Panc1 (cell line): ENCODE measurements at regions not wholly inside any gene's neighbourhood (a gene's known extent, or its start where the extent isn't known, plus 50 kb on each side); places are given as distances from the start of the nearest gene placed in this dataset.

ENCODE experiments used
- ATAC-seq: fragments of 200-7000 bp; cut with Tn5 transposase; 2 replicates; pipeline ENCODE4 v1.9.1; 2020; ENCODE audit warnings: mild to moderate bottlenecking, moderate library complexity
- BruUV-seq: library from RNA; stranded (reverse); fragments of 400-500 nt; replicated peaks from 2 replicates; lab custom pipeline; 2021; lab: Mats Ljungman, UMichigan
- CTCF ChIA-PET: fragments of 300-600 bp; sonication (Branson Sonifier 250); formaldehyde crosslinking; loops from one replicate; lab custom pipeline; 2022; ENCODE audit warnings: antibody characterized with exemption; lab: Charles Lee
- POLR2A ChIA-PET: fragments of 300-600 bp; sonication (Branson Sonifier 250); formaldehyde crosslinking; loops from one replicate; lab custom pipeline; 2022; ENCODE audit warnings: antibody characterized with exemption; lab: Charles Lee
- DNase-seq: peaks from one replicate; pipeline ENCODE4 v3.0.0-alpha.2; 2010; ENCODE audit warnings: low read depth, low spot score
- H3K27ac ChIP-seq: 2 replicates; pipeline ENCODE4 v1.5.1; 2011; ENCODE audit warnings: mild to moderate bottlenecking, low read length, inconsistent platforms
- H3K27me3 ChIP-seq: fragments of 200-500 bp; sonication (Bioruptor generic); 2 replicates; pipeline ENCODE4 v1.6.0; 2014; ENCODE audit warnings: low read length, inconsistent platforms; ENCODE audit not compliant: control insufficient read depth, insufficient read depth
- H3K36me3 ChIP-seq: fragments of 200-500 bp; sonication (Bioruptor generic); 2 replicates; pipeline ENCODE4 v1.5.1; 2014; ENCODE audit warnings: inconsistent platforms, mild to moderate bottlenecking, low read length, moderate library complexity; ENCODE audit not compliant: control insufficient read depth, insufficient read depth
- H3K4me1 ChIP-seq: 2 replicates; pipeline ENCODE4 v1.5.1; 2011; ENCODE audit warnings: inconsistent platforms, mild to moderate bottlenecking, low read length, moderate library complexity; ENCODE audit not compliant: control insufficient read depth, insufficient read depth
- H3K4me3 ChIP-seq, 2 experiments: 2 replicates each; pipeline ENCODE4 v1.5.1; 2011 to 2012; ENCODE audit warnings: low read depth in 2 of 2, low read length in 2 of 2, mild to moderate bottlenecking in 2 of 2, inconsistent platforms in 1 of 2, moderate library complexity in 1 of 2
- H3K9me3 ChIP-seq: fragments of 200-500 bp; sonication (Bioruptor generic); 2 replicates; pipeline ENCODE4 v1.5.1; 2014; ENCODE audit warnings: low read depth, mild to moderate bottlenecking, inconsistent platforms, low read length, moderate library complexity; ENCODE audit not compliant: control insufficient read depth, insufficient read depth
- POLR2AphosphoS5 ChIP-seq: IDR thresholded peaks from 2 replicates; pipeline ENCODE4 v1.6.1; 2012; ENCODE audit warnings: mild to moderate bottlenecking, low read depth, low read length, moderate library complexity
- REST ChIP-seq, 2 experiments: IDR thresholded peaks; 2 replicates each; pipeline ENCODE4 v1.6.1; 2011 to 2012; ENCODE audit warnings: low read depth in 2 of 2, control low read depth in 1 of 2, low read length in 1 of 2, mild to moderate bottlenecking in 1 of 2, moderate library complexity in 1 of 2; ENCODE audit not compliant: insufficient read depth in 1 of 2
- SIN3A ChIP-seq: IDR thresholded peaks from 2 replicates; pipeline ENCODE4 v1.6.1; 2012; ENCODE audit warnings: low read depth, mild to moderate bottlenecking, low read length, moderate library complexity, borderline replicate concordance; ENCODE audit not compliant: insufficient read depth
- TCF7L2 ChIP-seq: IDR thresholded peaks from 2 replicates; pipeline ENCODE4 v1.6.1; 2011; ENCODE audit warnings: mild to moderate bottlenecking, low read depth, low read length, inconsistent platforms
- in situ Hi-C: cut with HindIII; loops from 2 replicates; pipeline ENCODE4 v1.10.0; 2016; ENCODE audit warnings: low sequenced_read_pairs, low pct_unique_long_range_greater_than_20kb
- intact Hi-C: fragments of 100-400 bp; cut with micrococcal nuclease; formaldehyde crosslinking; loops from one replicate; pipeline ENCODE4 v1.10.0; 2022; ENCODE audit not compliant: unreplicated experiment
- TF ChIP-seq, protein P1 (sequence below): fragments of 450-650 bp; IDR thresholded peaks from 2 replicates; pipeline ENCODE4 v1.5.1; 2017; ENCODE audit warnings: mild to moderate bottlenecking

GRCh38 chr6:27766405-27766804 is 145.8 kb downstream of the OR2B2 start:
- in situ Hi-C loops (no loop called here), intact Hi-C loops (no loop called here)
- ChIA-PET CTCF (no interaction called here), POLR2A (no interaction called here)
- Histone ChIP-seq H3K27ac (no peak overlapping the region), H3K4me3 (no peak overlapping the region), H3K9me3 (no peaks in the 10 kb centered on the region), H3K4me1 (no peaks in the 10 kb centered on the region), H3K27me3 (no peaks in the 10 kb centered on the region), H3K36me3 (no peaks in the 10 kb centered on the region)
- BruUV-seq = no TSS peak
- no peak for ATAC-seq
- TF ChIP-seq TCF7L2 (no peak), POLR2AphosphoS5 (no peak), REST (IDR thresholded peaks at IDR 0.05; ENCODE audit: insufficient read depth in 1 of 2, low read depth in 2 of 2, low read length in 1 of 2) (no peak), SIN3A (no peak)
- TF ChIP-seq, protein P1, sequence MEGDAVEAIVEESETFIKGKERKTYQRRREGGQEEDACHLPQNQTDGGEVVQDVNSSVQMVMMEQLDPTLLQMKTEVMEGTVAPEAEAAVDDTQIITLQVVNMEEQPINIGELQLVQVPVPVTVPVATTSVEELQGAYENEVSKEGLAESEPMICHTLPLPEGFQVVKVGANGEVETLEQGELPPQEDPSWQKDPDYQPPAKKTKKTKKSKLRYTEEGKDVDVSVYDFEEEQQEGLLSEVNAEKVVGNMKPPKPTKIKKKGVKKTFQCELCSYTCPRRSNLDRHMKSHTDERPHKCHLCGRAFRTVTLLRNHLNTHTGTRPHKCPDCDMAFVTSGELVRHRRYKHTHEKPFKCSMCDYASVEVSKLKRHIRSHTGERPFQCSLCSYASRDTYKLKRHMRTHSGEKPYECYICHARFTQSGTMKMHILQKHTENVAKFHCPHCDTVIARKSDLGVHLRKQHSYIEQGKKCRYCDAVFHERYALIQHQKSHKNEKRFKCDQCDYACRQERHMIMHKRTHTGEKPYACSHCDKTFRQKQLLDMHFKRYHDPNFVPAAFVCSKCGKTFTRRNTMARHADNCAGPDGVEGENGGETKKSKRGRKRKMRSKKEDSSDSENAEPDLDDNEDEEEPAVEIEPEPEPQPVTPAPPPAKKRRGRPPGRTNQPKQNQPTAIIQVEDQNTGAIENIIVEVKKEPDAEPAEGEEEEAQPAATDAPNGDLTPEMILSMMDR = no peak
- DNase-seq = no peak

DNA sequence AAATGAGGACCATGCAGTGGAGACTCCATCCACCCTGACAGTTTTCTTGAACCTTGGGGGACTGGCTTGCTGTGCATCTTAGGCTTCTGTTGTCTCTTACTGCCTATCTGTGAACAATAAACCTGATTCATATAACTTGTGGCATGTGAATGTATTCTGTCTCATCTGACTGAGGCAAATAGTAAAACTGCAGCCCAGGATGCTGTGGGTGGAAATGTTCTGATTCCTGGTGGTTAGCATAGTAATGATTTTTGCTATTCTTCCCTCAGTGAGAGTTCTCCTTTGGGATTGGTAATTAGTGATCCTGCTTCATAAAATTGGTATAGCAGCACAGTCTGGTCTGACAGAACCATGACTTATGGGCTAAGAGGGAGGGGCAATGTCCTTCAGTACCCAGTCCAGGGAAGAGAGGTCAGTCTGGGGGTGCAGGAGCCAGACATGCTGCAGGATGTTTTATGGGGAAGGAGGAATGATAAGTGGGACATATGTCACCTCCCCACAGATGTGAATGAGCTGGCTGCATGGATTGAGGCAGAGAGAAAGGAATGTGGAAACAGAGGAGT is 147.1 kb downstream of the OR2B2 start:
- BruUV-seq = no TSS peak
- in situ Hi-C loops (no loop called here), intact Hi-C loops (no loop called here)
- H3K4me3 ChIP-seq = no peak overlapping the region
- no peaks in the 10 kb centered on the region for H3K27me3 ChIP-seq
- TF ChIP-seq TCF7L2 (no peak), SIN3A (no peak), POLR2AphosphoS5 (no peak), REST (IDR thresholded peaks at IDR 0.05; ENCODE audit: insufficient read depth in 1 of 2, low read depth in 2 of 2, low read length in 1 of 2) (no peak)
- TF ChIP-seq, protein P1 = no peak
- ChIA-PET CTCF (no interaction called here), POLR2A (no interaction called here)
- ATAC-seq = no peak
- no peaks in the 10 kb centered on the region for H3K4me1 ChIP-seq
- no peaks in the 10 kb centered on the region for H3K9me3 ChIP-seq
- no peak overlapping the region for H3K27ac ChIP-seq
- DNase-seq = no peak
- H3K36me3 ChIP-seq = no peaks in the 10 kb centered on the region
